ENCODE measurements at regions not wholly inside any gene's neighbourhood (a gene's known extent, or its start where the extent isn't known, plus 50 kb on each side); places are given as distances from the start of the nearest gene placed in this dataset.

GRCh38 chr5:144771802-144772201, 601.1 kb downstream of the KCTD16 start:
- TF ChIP-seq ARNTL (CRISPR knock-in tag; IDR thresholded peaks at IDR 0.05; ENCODE audit: borderline replicate concordance, low read depth), result no peak
- no peak for TF ChIP-seq ZFP30 (CRISPR knock-in tag; IDR thresholded peaks at IDR 0.05)
- TF ChIP-seq ESRRG (CRISPR knock-in tag; IDR thresholded peaks at IDR 0.05), result no peak
- TF ChIP-seq RARB (CRISPR knock-in tag; IDR thresholded peaks at IDR 0.05), result no peak
- TF ChIP-seq ISL1 (CRISPR knock-in tag; IDR thresholded peaks at IDR 0.05), result no peak
- TF ChIP-seq TCF4 (CRISPR knock-in tag; IDR thresholded peaks at IDR 0.05; ENCODE audit: borderline replicate concordance), result no peak
- TF ChIP-seq ZFP3 (CRISPR knock-in tag; IDR thresholded peaks at IDR 0.05), result no peak
- no peak for TF ChIP-seq TSHZ2 (CRISPR knock-in tag; IDR thresholded peaks at IDR 0.05)
- TF ChIP-seq PATZ1 (CRISPR knock-in tag; IDR thresholded peaks at IDR 0.05; ENCODE audit: borderline replicate concordance), result no peak
- TF ChIP-seq TOX (CRISPR knock-in tag; IDR thresholded peaks at IDR 0.05; ENCODE audit: borderline replicate concordance), result no peak
